Activated CD8-positive, alpha-beta T cell treated with anti-CD3 and anti-CD28 coated beads, Interleukin-2, amount 10 ng/mL, durations not matched to agents 7 days and 5 days (primary cell): ENCODE measurements at regions not wholly inside any gene's neighbourhood (a gene's known extent, or its start where the extent isn't known, plus 50 kb on each side); places are given as distances from the start of the nearest gene placed in this dataset.

Source experiments
- ATAC-seq: fragments of 150-1000 bp; cut with Tn5 transposase; one replicate; pipeline ENCODE4 v1.10.0; 2021; ENCODE audit warnings: moderate library complexity
- CTCF ChIA-PET: fragments of 350-600 bp; sonication (Branson Sonifier 250); formaldehyde crosslinking; loops from one replicate; lab custom pipeline; 2021; ENCODE audit warnings: antibody characterized with exemption; lab: Charles Lee
- POLR2A ChIA-PET: fragments of 350-600 bp; sonication (Branson Sonifier 250); formaldehyde crosslinking; loops from one replicate; lab custom pipeline; 2021; ENCODE audit warnings: antibody characterized with exemption; lab: Charles Lee
- DNase-seq: peaks from one replicate; pipeline ENCODE4 v3.0.0-alpha.2; 2020
- H3K27ac Mint-ChIP-seq: one replicate; pipeline ENCODE4 v1.8.0; 2021; ENCODE audit warnings: mild to moderate bottlenecking, mixed read lengths
- H3K27me3 Mint-ChIP-seq: one replicate; pipeline ENCODE4 v1.8.0; 2021; ENCODE audit warnings: low read depth, mixed read lengths
- H3K36me3 Mint-ChIP-seq: one replicate; pipeline ENCODE4 v1.8.0; 2021; ENCODE audit warnings: low read depth, mixed read lengths
- H3K4me1 Mint-ChIP-seq: one replicate; pipeline ENCODE4 v1.8.0; 2021; ENCODE audit warnings: low read depth, mixed read lengths
- H3K4me3 Mint-ChIP-seq: one replicate; pipeline ENCODE4 v1.8.0; 2021; ENCODE audit warnings: mild to moderate bottlenecking, mixed read lengths
- H3K9me3 Mint-ChIP-seq: one replicate; pipeline ENCODE4 v1.8.0; 2022; ENCODE audit warnings: mixed read lengths; ENCODE audit not compliant: insufficient read depth

DNA sequence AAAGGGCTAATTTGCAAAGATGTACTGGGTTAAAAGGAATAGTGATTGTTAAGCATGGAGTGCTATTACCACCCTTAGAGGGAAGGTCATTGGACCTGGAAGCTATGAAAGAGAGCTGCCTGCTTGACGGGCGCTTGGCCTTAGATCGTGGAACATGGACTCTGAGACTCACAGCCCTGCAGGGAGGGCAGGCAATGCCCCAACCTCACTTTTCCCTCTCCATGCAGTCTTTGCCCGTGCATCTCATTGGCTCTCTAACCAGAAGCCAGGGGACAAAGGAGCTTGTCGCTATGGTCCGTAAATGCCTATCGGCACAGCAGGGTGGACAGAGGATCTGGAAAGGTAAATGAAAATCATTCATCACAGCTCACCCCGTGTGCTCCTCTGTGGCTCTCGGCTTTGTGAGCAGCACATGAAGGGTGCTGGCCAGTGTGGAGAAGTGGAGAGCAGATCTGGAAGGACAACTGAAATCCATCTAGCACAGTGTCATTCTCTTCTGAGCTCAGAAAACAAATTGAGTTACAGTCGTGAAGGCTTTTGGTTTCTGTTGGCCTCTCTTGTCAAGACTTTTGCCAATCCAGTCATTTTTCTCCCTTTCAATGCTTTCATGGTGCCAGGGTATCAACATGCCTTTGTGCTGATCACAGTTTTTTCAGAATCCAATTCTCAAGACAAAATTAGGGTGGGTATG, 186.2 kb downstream of the SNX18 start:
- Mint-ChIP-seq H3K4me1 (no peaks in the 10 kb centered on the region), H3K27me3 (peaks cover 2% of the 10 kb centered on the region), H3K4me3 (no peak overlapping the region), H3K36me3 (no peaks in the 10 kb centered on the region), H3K27ac (no peak overlapping the region), H3K9me3 (no peaks in the 10 kb centered on the region)
- CTCF ChIA-PET = interaction anchor here (1.0 to 1.1 kb wide), 2 partner anchors 21 to 23 kb away, joined by 3 read pairs; no protein-coding TSS in a partner anchor
- POLR2A ChIA-PET = no interaction called here
- ATAC-seq (no peak), DNase-seq (no peak)

DNA sequence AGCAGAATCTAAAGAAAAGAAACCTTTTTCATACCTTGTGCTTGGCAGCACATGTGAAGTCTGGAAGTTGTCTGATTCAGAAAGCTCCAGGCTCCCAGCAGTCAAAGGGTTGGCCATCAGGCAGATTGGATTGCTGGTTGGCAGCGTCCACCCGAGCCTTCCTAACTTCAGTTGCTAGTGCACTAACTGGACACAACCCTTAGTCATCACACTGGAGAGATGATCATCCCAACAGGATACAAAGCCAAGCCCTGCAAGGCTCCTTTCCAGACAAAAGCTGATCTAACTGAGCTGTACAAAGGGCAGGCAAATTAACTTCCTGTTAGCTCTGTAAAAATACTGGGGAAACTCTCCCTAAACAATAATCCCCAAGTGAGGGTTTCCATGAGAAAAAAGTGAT, 185.6 kb downstream of the SNX18 start:
- POLR2A ChIA-PET = no interaction called here
- no peak for ATAC-seq
- Mint-ChIP-seq H3K9me3 (no peaks in the 10 kb centered on the region), H3K27ac (no peak overlapping the region), H3K4me1 (no peaks in the 10 kb centered on the region), H3K36me3 (no peaks in the 10 kb centered on the region), H3K27me3 (peaks cover 2% of the 10 kb centered on the region), H3K4me3 (no peak overlapping the region)
- CTCF ChIA-PET = interaction anchor here (1.0 to 1.1 kb wide), 2 partner anchors 22 kb away, joined by 3 read pairs; no protein-coding TSS in a partner anchor
- DNase-seq = no peak

DNA sequence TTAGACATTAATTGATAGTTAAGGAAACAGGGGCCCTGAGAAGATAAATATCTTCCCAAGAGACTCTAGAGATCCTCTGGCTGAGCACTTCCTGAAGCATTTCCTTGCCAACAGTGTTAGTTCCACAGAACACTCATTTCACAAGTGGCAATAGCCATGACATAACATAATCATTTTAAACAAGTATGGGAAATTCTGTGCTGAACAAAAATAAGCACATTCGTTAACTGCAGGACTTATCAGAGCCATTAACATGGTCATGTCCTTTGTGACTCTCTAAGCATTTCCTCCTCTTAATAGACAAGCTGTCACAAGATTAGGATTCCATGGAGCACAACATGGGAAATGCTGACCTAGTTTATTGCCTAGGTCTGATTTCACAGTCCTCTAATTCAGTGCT, 184.9 kb downstream of the SNX18 start:
- Mint-ChIP-seq H3K4me1 (no peaks in the 10 kb centered on the region), H3K27ac (no peak overlapping the region), H3K27me3 (peaks cover 2% of the 10 kb centered on the region), H3K4me3 (no peak overlapping the region), H3K36me3 (no peaks in the 10 kb centered on the region), H3K9me3 (no peaks in the 10 kb centered on the region)
- ATAC-seq (no peak), DNase-seq (no peak)
- ChIA-PET POLR2A (no interaction called here), CTCF (no interaction called here)

DNA sequence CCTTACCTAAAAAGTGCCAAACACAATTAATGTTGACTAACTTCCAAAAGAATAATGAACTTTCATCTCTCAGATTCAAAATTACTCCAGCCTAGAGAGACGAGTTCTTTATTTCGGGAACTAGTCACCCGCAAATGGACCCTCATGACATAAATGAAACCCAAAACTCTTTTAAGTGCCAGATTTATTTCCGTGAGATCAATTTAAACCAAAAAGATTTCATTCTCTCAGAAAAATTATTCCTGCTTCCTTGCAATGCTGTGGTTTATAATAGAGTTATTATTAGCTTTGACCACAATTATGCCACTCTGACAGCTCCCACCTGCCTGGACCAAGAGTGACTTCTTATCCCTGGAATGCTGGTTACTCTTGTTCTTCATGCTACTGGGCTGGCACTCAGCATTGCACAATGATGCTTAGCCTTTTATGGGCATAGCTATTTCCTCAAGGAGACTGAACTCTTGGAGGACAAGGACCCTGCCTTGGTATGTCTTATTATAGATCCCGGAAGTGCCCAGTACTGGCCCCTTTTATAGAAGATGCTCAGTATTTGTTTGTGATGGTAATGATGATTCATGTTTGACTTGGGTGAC, 183.5 kb downstream of the SNX18 start:
- ATAC-seq (no peak), DNase-seq (no peak)
- Mint-ChIP-seq H3K4me3 (no peak overlapping the region), H3K9me3 (no peaks in the 10 kb centered on the region), H3K36me3 (no peaks in the 10 kb centered on the region), H3K27me3 (peaks cover 2% of the 10 kb centered on the region), H3K27ac (no peak overlapping the region), H3K4me1 (no peaks in the 10 kb centered on the region)
- ChIA-PET CTCF (no interaction called here), POLR2A (no interaction called here)

DNA sequence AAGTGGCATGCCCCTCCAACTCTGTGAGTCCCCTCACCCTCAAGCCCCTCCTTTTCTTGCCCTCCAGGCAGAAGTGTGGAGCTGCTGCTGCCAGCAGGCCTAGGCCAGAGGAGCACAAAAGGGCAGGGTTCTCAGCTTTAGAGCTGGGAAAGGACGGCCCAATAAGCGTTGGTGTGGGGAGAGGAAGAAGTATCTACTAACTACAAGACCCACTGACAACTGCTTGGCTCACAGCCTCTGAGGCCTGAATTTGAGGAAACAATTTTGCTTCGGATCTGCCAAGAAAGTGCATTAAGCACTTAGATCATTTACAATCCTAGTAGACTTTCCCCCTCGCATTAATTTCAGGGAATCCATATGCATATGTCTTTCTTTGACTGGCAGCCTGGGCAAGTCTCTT, 179.4 kb downstream of the SNX18 start:
- no peak overlapping the region for H3K4me3 Mint-ChIP-seq
- H3K9me3 Mint-ChIP-seq = no peaks in the 10 kb centered on the region
- peaks cover 2% of the 10 kb centered on the region for H3K27me3 Mint-ChIP-seq
- CTCF ChIA-PET = interaction anchor here (1.3 kb wide), 1 partner anchor 21 kb away, joined by 4 read pairs; no protein-coding TSS in a partner anchor
- H3K27ac Mint-ChIP-seq = no peak overlapping the region
- no peaks in the 10 kb centered on the region for H3K4me1 Mint-ChIP-seq
- ATAC-seq (no peak), DNase-seq (no peak)
- POLR2A ChIA-PET = no interaction called here
- H3K36me3 Mint-ChIP-seq = no peaks in the 10 kb centered on the region

DNA sequence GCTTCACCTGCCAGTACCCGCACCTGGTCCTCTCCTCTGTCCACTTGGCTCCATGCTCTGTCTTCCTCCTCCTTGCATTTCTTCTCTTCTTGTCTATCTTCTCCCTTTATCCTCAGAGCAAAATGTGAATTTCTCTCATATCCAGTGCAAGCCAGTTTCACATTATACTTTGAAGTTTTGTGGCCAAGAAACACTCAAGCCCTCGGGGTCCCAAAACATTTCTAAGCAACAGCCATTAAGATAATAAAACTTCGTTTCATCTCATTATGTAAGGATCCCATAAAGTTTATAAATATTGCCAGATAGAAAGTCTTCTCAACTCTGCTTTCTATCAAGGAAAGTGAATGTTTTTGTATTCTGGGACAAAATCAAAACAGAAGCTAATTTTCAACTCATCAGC, 178.8 kb downstream of the SNX18 start:
- POLR2A ChIA-PET = no interaction called here
- DNase-seq (no peak), ATAC-seq (no peak)
- no peaks in the 10 kb centered on the region for H3K36me3 Mint-ChIP-seq
- peaks cover 2% of the 10 kb centered on the region for H3K27me3 Mint-ChIP-seq
- H3K27ac Mint-ChIP-seq = no peak overlapping the region
- H3K4me1 Mint-ChIP-seq = no peaks in the 10 kb centered on the region
- no peaks in the 10 kb centered on the region for H3K9me3 Mint-ChIP-seq
- H3K4me3 Mint-ChIP-seq = no peak overlapping the region
- CTCF ChIA-PET = interaction anchor here (1.3 kb wide), 1 partner anchor 22 kb away, joined by 4 read pairs; no protein-coding TSS in a partner anchor

DNA sequence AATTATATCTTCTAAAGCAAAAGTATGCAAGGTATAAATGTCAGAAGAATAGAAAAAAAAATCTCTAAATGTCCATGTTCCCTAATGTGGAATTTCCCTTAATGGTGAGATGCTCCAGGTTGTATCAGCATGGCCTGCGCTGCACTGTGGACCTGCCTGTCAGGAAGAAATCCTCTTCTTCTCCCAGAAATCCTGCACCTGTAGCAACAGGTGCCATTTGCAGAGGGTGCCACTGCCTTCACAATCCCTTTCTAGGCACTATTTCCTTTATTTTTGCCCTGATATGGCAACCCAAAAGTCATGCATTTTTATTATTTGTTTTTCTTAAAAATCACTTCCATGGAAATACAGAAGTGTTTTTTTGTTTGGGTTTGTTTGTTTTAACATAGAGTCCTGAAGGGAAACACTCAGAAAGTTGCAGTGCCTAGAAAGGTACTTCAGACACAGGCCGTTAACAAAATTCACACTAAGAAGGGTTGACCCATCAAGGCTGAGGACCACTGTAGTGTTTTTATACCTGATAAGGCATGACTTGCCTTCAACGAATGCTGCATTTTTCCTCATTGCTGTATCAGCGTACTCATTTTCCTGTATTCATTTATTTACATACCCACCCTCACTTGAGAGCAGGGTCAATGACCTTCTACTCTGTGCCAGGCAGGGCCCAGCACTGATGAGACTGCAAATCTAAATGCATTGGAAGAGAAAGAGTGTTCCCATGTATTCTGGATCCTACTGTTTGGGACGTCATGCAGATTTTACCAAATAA, 177.8 kb downstream of the SNX18 start:
- ChIA-PET POLR2A (no interaction called here), CTCF (no interaction called here)
- no peaks in the 10 kb centered on the region for H3K4me1 Mint-ChIP-seq
- H3K9me3 Mint-ChIP-seq = no peaks in the 10 kb centered on the region
- H3K4me3 Mint-ChIP-seq = no peak overlapping the region
- H3K27me3 Mint-ChIP-seq = peaks cover 2% of the 10 kb centered on the region
- H3K36me3 Mint-ChIP-seq = no peaks in the 10 kb centered on the region
- no peak overlapping the region for H3K27ac Mint-ChIP-seq
- DNase-seq (no peak), ATAC-seq (no peak)

DNA sequence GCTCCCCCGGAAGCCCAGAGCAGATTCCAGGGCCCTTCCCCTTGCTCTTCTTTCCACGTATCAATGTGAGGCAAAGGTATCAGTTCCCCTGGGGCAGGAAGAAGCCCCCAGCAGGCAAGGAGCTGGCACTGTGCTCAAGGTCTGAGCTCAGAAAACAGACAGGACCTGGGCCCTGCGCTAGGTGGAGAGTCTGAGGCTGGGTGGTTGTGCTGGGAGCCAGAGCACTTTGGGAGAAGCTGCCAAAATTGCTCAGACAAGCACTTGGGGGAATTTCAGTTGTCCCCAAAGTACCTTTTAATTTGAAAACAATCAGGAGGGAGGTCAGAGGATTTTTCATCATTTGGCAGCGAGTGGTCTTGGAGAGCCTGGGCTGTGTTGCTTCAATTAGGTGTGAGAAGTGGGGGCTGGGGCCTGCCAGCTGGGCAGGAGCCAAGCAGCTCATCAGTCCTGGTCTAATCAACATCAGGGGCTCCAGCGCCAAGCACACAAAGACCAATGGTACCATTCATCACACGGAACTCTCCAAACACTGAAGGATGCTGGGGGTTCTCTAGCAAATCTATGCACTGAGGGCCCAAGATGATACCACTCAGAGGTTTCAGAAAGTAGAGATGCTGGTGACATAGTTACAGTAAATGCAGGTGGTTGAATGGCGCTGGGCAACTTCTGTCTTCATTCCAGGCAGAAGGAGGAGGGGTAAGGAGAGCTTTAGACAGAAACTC, 176.5 kb downstream of the SNX18 start:
- Mint-ChIP-seq H3K4me3 (no peak overlapping the region), H3K36me3 (no peaks in the 10 kb centered on the region), H3K27me3 (peaks cover 5% of the 10 kb centered on the region), H3K4me1 (no peaks in the 10 kb centered on the region), H3K9me3 (no peaks in the 10 kb centered on the region), H3K27ac (no peak overlapping the region)
- ChIA-PET CTCF (no interaction called here), POLR2A (no interaction called here)
- no peak for DNase-seq
- ATAC-seq = no peak

DNA sequence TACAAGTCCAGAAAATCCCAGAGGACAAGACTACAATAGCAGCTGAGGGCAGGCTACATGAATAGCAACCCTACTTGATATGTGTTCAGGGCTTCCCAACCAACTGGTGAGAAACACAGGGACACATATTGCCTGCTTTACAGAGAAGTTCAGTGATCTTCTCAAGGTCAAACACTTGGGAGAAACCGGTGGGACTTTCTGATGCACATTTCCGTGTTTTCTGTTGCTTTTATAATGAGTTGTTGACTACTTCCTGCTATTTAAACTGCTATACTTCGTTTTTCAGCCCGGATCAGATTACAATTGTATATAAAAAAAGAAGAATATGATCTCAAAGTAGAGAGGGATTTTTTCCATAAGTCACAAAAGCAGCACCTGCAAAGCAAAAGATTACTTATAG, 175.1 kb downstream of the SNX18 start:
- ChIA-PET POLR2A (no interaction called here), CTCF (no interaction called here)
- Mint-ChIP-seq H3K4me1 (no peaks in the 10 kb centered on the region), H3K9me3 (no peaks in the 10 kb centered on the region), H3K4me3 (no peak overlapping the region), H3K27me3 (peaks cover 5% of the 10 kb centered on the region), H3K36me3 (no peaks in the 10 kb centered on the region), H3K27ac (no peak overlapping the region)
- DNase-seq = no peak
- ATAC-seq = no peak

DNA sequence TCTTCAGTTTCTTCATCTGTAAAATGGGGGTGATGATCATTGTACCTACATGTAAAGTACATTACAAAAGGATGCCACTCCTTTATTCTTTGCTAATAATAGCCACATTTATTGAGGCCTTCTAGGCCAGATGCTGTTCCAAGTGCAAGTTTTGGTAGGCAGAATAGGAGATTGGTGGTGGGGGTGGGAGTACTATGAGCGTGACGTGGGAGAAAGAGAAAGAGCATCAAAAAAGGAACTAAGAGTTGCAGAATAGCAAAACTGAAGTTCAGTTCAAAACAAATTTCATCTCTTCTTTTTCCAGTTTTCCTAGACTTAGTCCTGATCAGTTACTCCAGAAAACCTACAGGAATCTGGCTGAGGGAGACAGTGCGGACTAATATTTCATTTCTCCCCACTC, 174.1 kb downstream of the SNX18 start:
- Mint-ChIP-seq H3K27me3 (peaks cover 5% of the 10 kb centered on the region), H3K9me3 (peaks cover 5% of the 10 kb centered on the region), H3K27ac (no peak overlapping the region), H3K4me3 (no peak overlapping the region), H3K4me1 (no peaks in the 10 kb centered on the region), H3K36me3 (no peaks in the 10 kb centered on the region)
- POLR2A ChIA-PET = no interaction called here
- DNase-seq = no peak
- CTCF ChIA-PET = no interaction called here
- ATAC-seq = no peak

DNA sequence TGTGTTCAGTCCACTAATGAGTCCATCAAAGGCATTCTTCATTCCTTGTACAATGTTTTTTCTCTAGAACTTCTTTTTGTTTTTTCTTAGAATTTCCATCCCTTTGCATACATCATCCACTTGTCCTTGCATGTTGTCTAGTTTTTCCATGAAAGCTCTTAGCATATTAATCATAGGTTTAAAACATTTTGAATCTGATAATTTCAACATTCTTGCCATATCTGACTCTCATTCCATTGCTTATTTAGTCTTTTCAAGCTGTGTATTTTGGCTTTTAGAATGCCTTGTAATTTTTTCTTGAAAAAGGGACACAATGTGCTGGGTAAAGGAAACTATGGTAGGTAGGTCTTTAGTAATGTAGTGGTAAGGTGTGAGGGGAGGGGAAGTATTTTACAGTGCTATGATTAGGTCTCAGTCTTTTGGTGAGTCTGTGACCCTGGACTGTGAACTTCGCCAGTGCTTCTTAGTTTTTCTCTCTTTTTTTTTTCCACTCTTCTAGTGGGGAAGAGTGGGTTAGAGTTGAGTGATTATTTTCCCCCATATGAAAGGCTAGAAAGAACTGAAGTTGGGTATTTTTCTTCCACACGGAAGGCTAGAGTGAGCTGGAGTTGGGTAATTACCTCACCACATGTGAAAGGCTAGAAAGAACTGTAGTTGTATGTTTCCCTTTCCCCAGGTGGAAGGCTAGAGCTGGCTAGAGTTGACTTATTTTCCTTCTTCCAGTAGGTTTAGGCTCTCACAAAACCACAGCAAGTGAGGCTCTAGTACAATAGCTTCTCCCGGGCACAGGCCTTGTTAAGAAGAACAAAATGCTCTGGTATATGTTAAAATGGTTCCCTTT, 172.1 kb downstream of the SNX18 start:
- H3K27ac Mint-ChIP-seq = no peak overlapping the region
- CTCF ChIA-PET = interaction anchor here (0.6 to 1.3 kb wide), 4 partner anchors 13 to 211 kb away, joined by 3 to 4 read pairs (median 3); partner anchors contain the start of gene SNX18
- peaks cover 5% of the 10 kb centered on the region for H3K27me3 Mint-ChIP-seq
- peaks cover 3% of the 10 kb centered on the region for H3K4me1 Mint-ChIP-seq
- H3K9me3 Mint-ChIP-seq = peaks cover 10% of the 10 kb centered on the region
- no peak for DNase-seq
- POLR2A ChIA-PET = interaction anchor here (1.3 kb wide), 1 partner anchor 16 kb away, joined by 3 read pairs; no protein-coding TSS in a partner anchor
- H3K4me3 Mint-ChIP-seq = no peak overlapping the region
- no peaks in the 10 kb centered on the region for H3K36me3 Mint-ChIP-seq
- no peak for ATAC-seq
